ENCODE measurements at regions not wholly inside any gene's neighbourhood (a gene's known extent, or its start where the extent isn't known, plus 50 kb on each side); places are given as distances from the start of the nearest gene placed in this dataset.

GRCh38 chr10:130968964-130969363 is 342.6 kb downstream of the TCERG1L start:
- TF ChIP-seq CTCF (IDR thresholded peaks at IDR 0.05) (no peak), POLR2A (IDR thresholded peaks at IDR 0.05) (no peak), EP300 (IDR thresholded peaks at IDR 0.05) (no peak)

All from ovary (tissue), 3 donors.